M059J (cell line): ENCODE measurements at regions not wholly inside any gene's neighbourhood (a gene's known extent, or its start where the extent isn't known, plus 50 kb on each side); places are given as distances from the start of the nearest gene placed in this dataset.

Source experiments
- DNase-seq: peaks from one replicate; pipeline ENCODE4 v3.0.0-alpha.2; 2012; ENCODE audit warnings: low read depth

- DNase-seq: no peak
Measured at GRCh38 chr2:228864131-228864530, 407.0 kb downstream of the PID1 start.

GRCh38 chr2:228860601-228861285, 410.3 kb downstream of the PID1 start:
- no peak for DNase-seq

- DNase-seq: peak; percentile 49
Measured at GRCh38 chr2:228853151-228853550, 417.9 kb downstream of the PID1 start.

- DNase-seq: no peak
Measured at GRCh38 chr2:228848638-228849037, 422.4 kb downstream of the PID1 start.

- no peak for DNase-seq
Measured at GRCh38 chr2:228847684-228848083, 423.4 kb downstream of the PID1 start.

GRCh38 chr2:228846161-228846560, 424.9 kb downstream of the PID1 start:
- no peak for DNase-seq

GRCh38 chr2:228845162-228845925, 425.7 kb downstream of the PID1 start:
- DNase-seq: no peak

- DNase-seq: peak; percentile 60
Measured at GRCh38 chr2:228841877-228842276, 429.2 kb downstream of the PID1 start.

GRCh38 chr2:228841475-228841874, 429.6 kb downstream of the PID1 start:
- DNase-seq: no peak

GRCh38 chr2:228840743-228841114, 430.4 kb downstream of the PID1 start:
- no peak for DNase-seq

GRCh38 chr2:228840113-228840742, 430.9 kb downstream of the PID1 start:
- no peak for DNase-seq

- DNase-seq: no peak
Measured at GRCh38 chr2:228839421-228839876, 431.6 kb downstream of the PID1 start.

GRCh38 chr2:228838819-228839218, 432.3 kb downstream of the PID1 start:
- no peak for DNase-seq

- DNase-seq: no peak
Measured at GRCh38 chr2:228828397-228828796, 442.7 kb downstream of the PID1 start.

GRCh38 chr2:228827056-228827700, 443.9 kb downstream of the PID1 start:
- peak; percentile 33 for DNase-seq

- peak; percentile 40 for DNase-seq
Measured at GRCh38 chr2:228819701-228820100, 451.4 kb downstream of the PID1 start.

GRCh38 chr2:228802181-228803071, 468.7 kb downstream of the PID1 start:
- DNase-seq: no peak

- DNase-seq: no peak
Measured at GRCh38 chr2:228801451-228801850, 469.6 kb downstream of the PID1 start.

GRCh38 chr2:228799208-228799588, 471.9 kb downstream of the PID1 start:
- DNase-seq: no peak

GRCh38 chr2:228798458-228799207, 472.5 kb downstream of the PID1 start:
- DNase-seq: no peak

GRCh38 chr2:228796386-228796785, 474.7 kb downstream of the PID1 start:
- DNase-seq: no peak
